Pancreas (tissue), 10 donors: ENCODE measurements at regions not wholly inside any gene's neighbourhood (a gene's known extent, or its start where the extent isn't known, plus 50 kb on each side); places are given as distances from the start of the nearest gene placed in this dataset.

Experiments used
- ATAC-seq, 4 donors: fragments of 200-7000 bp; cut with Tn5 transposase; one replicate each; pipeline versions ENCODE4 v1.8.0 to v1.9.1; 2020; ENCODE audit warnings: mild to moderate bottlenecking in 4 of 4, moderate library complexity in 4 of 4
- DNase-seq, 6 donors: peaks; one replicate each; pipeline ENCODE4 v3.0.0-alpha.2; 2020
- FAIRE-seq: peaks from 2 replicates; lab custom pipeline; 2012; peaks lifted over from hg19 to GRCh38; lab: Jason Lieb, UNC
- H3K27ac ChIP-seq, 4 donors: fragments of 200-600 bp; sonication (generic); 1 replicate in 3 of 4; 2 replicates in 1 of 4; pipeline versions ENCODE4 v1.5.0 to v1.8.0; 2020
- H3K27me3 ChIP-seq, 4 donors: fragments of 200-600 bp; one replicate each; pipeline ENCODE4 v1.8.0; 2021
- H3K36me3 ChIP-seq, 3 donors: fragments of 200-600 bp; sonication (generic) in 1 of 3; one replicate each; pipeline versions ENCODE4 v1.5.0 to v1.8.0; 2020 to 2021
- H3K4me1 ChIP-seq, 3 donors: fragments of 200-600 bp; one replicate each; pipeline ENCODE4 v1.8.0; 2021
- H3K4me3 ChIP-seq, 4 donors: fragments of 200-600 bp; sonication (generic) in 2 of 4; one replicate each; pipeline versions ENCODE4 v1.5.0 to v1.8.0; 2020 to 2021
- H3K9me3 ChIP-seq, 4 donors: fragments of 200-600 bp; one replicate each; pipeline ENCODE4 v1.8.0; 2021
- CTCF ChIP-seq, 4 donors: fragments of 200-600 bp; sonication (generic) in 3 of 4; IDR thresholded peaks; one replicate each; pipeline versions ENCODE4 v1.5.0 to v1.8.0; 2021; ENCODE audit warnings: antibody characterized with exemption in 4 of 4
- WGBS, 2 donors: extraction: QIAGEN DNeasy Blood & Tissue Kit; methylation state at CpG; one replicate each; pipeline ENCODE4 v1.1.7; 2013; 5-methylcytosine and 5-hydroxymethylcytosine counted together
- intact Hi-C, 3 donors: fragments of 100-400 bp; cut with DNase I; formaldehyde crosslinking; loops; one replicate each; pipeline versions ENCODE4 v1.11.1 to v1.14.2; 2022
- donor health status: healthy with polysubstance abuse.
- donor health status: DM: no; HTN: no; CAD: no; lungs with moderate emphysema.
- donor health status: DM: no; HTN: no; CAD: no.
- donor health status: control.
- donor health status: control.
- donor health status: Bipolar disorder and iron deficiency.
- donor health status: DM: yes; HTN: yes; CAD: no.
- donor health status: DM: no; HTN: no; CAD: no.
- donor health status: DM: no; HTN: no; CAD: no.
- donor health status: DM: yes; HTN: yes; CAD: no.

DNA sequence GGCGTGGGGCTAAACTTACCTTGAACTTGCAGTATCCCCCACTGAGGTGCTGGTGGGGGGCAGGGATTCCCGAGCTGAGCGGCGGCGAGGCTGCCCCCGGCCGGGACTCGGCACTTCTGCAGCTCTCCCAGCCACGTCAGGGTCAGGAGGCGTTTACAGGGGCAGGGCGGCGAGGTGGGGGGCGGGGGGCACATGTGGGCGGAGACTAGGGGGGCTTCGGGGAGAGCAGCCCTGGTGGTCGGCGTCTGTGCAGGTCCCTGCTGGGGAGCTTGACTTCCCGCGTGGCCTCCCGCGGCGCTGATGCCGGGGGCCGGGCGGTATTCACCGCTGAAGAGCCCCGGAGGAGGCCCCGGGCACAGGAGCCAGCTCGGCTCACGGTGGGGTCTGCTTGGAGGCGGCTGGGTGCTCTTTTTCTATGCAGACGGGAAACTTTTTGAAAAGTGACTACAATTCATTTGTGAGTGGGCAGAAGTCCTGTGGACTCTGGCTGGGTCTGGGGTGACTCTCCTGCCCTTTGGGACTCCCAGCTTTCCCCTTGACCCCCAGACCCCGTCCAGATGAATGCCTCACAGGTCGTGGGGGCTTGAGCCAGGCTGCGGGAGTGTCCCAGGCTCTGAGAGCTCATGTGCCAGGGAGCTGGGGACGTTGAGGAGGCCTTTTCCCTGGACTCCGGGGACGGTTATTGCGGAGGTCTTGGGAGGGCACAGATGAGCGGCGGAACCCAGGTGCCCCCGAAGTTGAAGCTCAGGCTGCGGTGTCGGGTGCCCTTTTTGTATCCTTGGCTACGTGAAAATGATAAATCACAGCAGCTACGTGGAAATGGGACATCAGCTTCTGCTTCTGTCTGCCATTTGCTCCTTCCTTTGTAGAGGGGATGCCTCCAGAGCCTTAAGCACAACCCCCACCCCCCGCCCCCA, 75.9 kb upstream of the GATA5 start:
- no peak for TF ChIP-seq CTCF (IDR thresholded peaks at IDR 0.05)
- H3K4me3 ChIP-seq, result peak overlapping the region in 1 of 4 donors; percentile 23
- WGBS, 2 donors, result 14 to 16% methylated on average over 43 to 47 of the region's 47 CpGs

GRCh38 chr20:62552613-62553012, 76.8 kb upstream of the GATA5 start:
- Histone ChIP-seq H3K4me1 (no peaks in the 10 kb centered on the region), H3K4me3 (no peak overlapping the region), H3K9me3 (no peaks in the 10 kb centered on the region), H3K27me3 (peaks cover 0 to 15% (median 7%) of the 10 kb centered on the region in 4 donors), H3K27ac (no peak overlapping the region), H3K36me3 (no peaks in the 10 kb centered on the region)
- 37 to 41% methylated on average over 13 to 14 of the region's 14 CpGs for WGBS, 2 donors
- no peak for FAIRE-seq
- intact Hi-C loops, result no loop called here
- ATAC-seq, result no peak
- no peak for TF ChIP-seq CTCF (IDR thresholded peaks at IDR 0.05)
- DNase-seq, result no peak

More for the DNA sequence above, 75.9 kb upstream of the GATA5 start:
- ATAC-seq (no peak), DNase-seq (no peak), FAIRE-seq (no peak)
- intact Hi-C loops, result no loop called here
- Histone ChIP-seq H3K27ac (no peak overlapping the region), H3K9me3 (no peaks in the 10 kb centered on the region), H3K27me3 (peaks cover 0 to 15% (median 7%) of the 10 kb centered on the region in 4 donors), H3K4me1 (no peaks in the 10 kb centered on the region), H3K36me3 (no peaks in the 10 kb centered on the region)

GRCh38 chr20:62553136-62553837, 77.5 kb upstream of the GATA5 start:
- WGBS, 2 donors, result 50 to 52% methylated on average over 28 to 33 of the region's 33 CpGs
- ATAC-seq (no peak), FAIRE-seq (no peak), DNase-seq (no peak)
- intact Hi-C loops, result no loop called here
- H3K27ac ChIP-seq, result no peak overlapping the region
- H3K36me3 ChIP-seq, result no peaks in the 10 kb centered on the region
- H3K27me3 ChIP-seq, result peaks cover 0 to 15% (median 7%) of the 10 kb centered on the region in 4 donors
- no peak for TF ChIP-seq CTCF (IDR thresholded peaks at IDR 0.05)
- H3K4me1 ChIP-seq, result no peaks in the 10 kb centered on the region
- no peaks in the 10 kb centered on the region for H3K9me3 ChIP-seq
- H3K4me3 ChIP-seq, result no peak overlapping the region

DNA sequence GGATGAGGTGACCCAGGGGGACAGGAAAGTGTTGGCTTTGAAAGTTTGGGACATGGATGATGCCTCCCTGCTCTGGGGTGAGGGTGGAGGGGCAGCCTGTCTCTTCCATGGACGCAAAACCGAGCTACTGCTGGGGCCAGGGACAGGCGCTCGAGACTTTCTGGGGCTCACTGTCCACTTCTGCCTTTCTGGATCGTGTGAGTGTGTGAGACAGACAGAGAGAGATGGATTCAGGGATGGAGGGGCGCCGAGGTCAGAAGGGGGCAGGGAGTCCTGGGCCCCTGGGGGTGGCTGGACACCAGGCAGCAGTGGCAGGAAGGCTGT, 78.0 kb upstream of the GATA5 start:
- no peak for FAIRE-seq
- no peak for TF ChIP-seq CTCF (IDR thresholded peaks at IDR 0.05)
- Histone ChIP-seq H3K27ac (no peak overlapping the region), H3K27me3 (peaks cover 0 to 15% (median 7%) of the 10 kb centered on the region in 4 donors), H3K4me1 (no peaks in the 10 kb centered on the region), H3K36me3 (no peaks in the 10 kb centered on the region), H3K4me3 (no peak overlapping the region), H3K9me3 (no peaks in the 10 kb centered on the region)
- DNase-seq, result no peak
- ATAC-seq, result no peak
- intact Hi-C loops, result no loop called here
- WGBS, 2 donors, result 38 to 50% methylated on average over 7 of the region's 7 CpGs
